ENCODE measurements at regions not wholly inside any gene's neighbourhood (a gene's known extent, or its start where the extent isn't known, plus 50 kb on each side); places are given as distances from the start of the nearest gene placed in this dataset.
A peak's percentile ranks its signal among the peaks of the same experiment; 100 is the strongest.

GRCh38 chr4:140316799-140317198 is 56.6 kb upstream of the SCOC start:
- in situ Hi-C loops (cut with HindIII; ENCODE audit: low pct_ligation_motif_present, low pct_unique_long_range_greater_than_20kb, low sequenced_read_pairs): no loop called here
- DNase-seq: no peak

GRCh38 chr4:140315970-140316369 is 57.5 kb upstream of the SCOC start:
- no peak for DNase-seq
- in situ Hi-C loops (cut with HindIII; ENCODE audit: low pct_ligation_motif_present, low pct_unique_long_range_greater_than_20kb, low sequenced_read_pairs): no loop called here

- in situ Hi-C loops (cut with HindIII; ENCODE audit: low pct_ligation_motif_present, low pct_unique_long_range_greater_than_20kb, low sequenced_read_pairs): no loop called here
- DNase-seq: no peak
Observed at GRCh38 chr4:140315438-140315837, 58.0 kb upstream of the SCOC start.

GRCh38 chr4:140315019-140315418 is 58.4 kb upstream of the SCOC start:
- no peak for DNase-seq
- in situ Hi-C loops (cut with HindIII; ENCODE audit: low pct_ligation_motif_present, low pct_unique_long_range_greater_than_20kb, low sequenced_read_pairs): no loop called here

GRCh38 chr4:140312100-140312499 is 61.3 kb upstream of the SCOC start:
- no peak for DNase-seq
- in situ Hi-C loops (cut with HindIII; ENCODE audit: low pct_ligation_motif_present, low pct_unique_long_range_greater_than_20kb, low sequenced_read_pairs): no loop called here

GRCh38 chr4:140311257-140311835 is 62.1 kb upstream of the SCOC start:
- in situ Hi-C loops (cut with HindIII; ENCODE audit: low pct_ligation_motif_present, low pct_unique_long_range_greater_than_20kb, low sequenced_read_pairs): no loop called here
- no peak for DNase-seq

- in situ Hi-C loops (cut with HindIII; ENCODE audit: low pct_ligation_motif_present, low pct_unique_long_range_greater_than_20kb, low sequenced_read_pairs): no loop called here
- no peak for DNase-seq
Observed at GRCh38 chr4:140309124-140309870, 64.1 kb upstream of the SCOC start.

- DNase-seq: no peak
- in situ Hi-C loops (cut with HindIII; ENCODE audit: low pct_ligation_motif_present, low pct_unique_long_range_greater_than_20kb, low sequenced_read_pairs): no loop called here
Observed at GRCh38 chr4:140308366-140309123, 64.9 kb upstream of the SCOC start.

GRCh38 chr4:140305053-140305452 is 68.4 kb upstream of the SCOC start:
- no peak for DNase-seq
- in situ Hi-C loops (cut with HindIII; ENCODE audit: low pct_ligation_motif_present, low pct_unique_long_range_greater_than_20kb, low sequenced_read_pairs): no loop called here

- no peak for DNase-seq
- in situ Hi-C loops (cut with HindIII; ENCODE audit: low pct_ligation_motif_present, low pct_unique_long_range_greater_than_20kb, low sequenced_read_pairs): no loop called here
Observed at GRCh38 chr4:140304346-140304745, 69.1 kb upstream of the SCOC start.

GRCh38 chr4:140302151-140302859 is 71.1 kb upstream of the SCOC start:
- in situ Hi-C loops (cut with HindIII; ENCODE audit: low pct_ligation_motif_present, low pct_unique_long_range_greater_than_20kb, low sequenced_read_pairs): no loop called here
- DNase-seq: no peak

GRCh38 chr4:140300271-140300970 is 73.0 kb upstream of the SCOC start:
- peak; percentile 44 for DNase-seq
- in situ Hi-C loops (cut with HindIII; ENCODE audit: low pct_ligation_motif_present, low pct_unique_long_range_greater_than_20kb, low sequenced_read_pairs): no loop called here

- in situ Hi-C loops (cut with HindIII; ENCODE audit: low pct_ligation_motif_present, low pct_unique_long_range_greater_than_20kb, low sequenced_read_pairs): no loop called here
Observed at GRCh38 chr4:140298001-140298400, 75.4 kb upstream of the SCOC start.

GRCh38 chr4:140297221-140297570 is 76.2 kb upstream of the SCOC start:
- DNase-seq: peak; percentile 23
- in situ Hi-C loops (cut with HindIII; ENCODE audit: low pct_ligation_motif_present, low pct_unique_long_range_greater_than_20kb, low sequenced_read_pairs): no loop called here

More at GRCh38 chr4:140298001-140298400, 75.4 kb upstream of the SCOC start:
- no peak for DNase-seq

- in situ Hi-C loops (cut with HindIII; ENCODE audit: low pct_ligation_motif_present, low pct_unique_long_range_greater_than_20kb, low sequenced_read_pairs): no loop called here
- DNase-seq: peak; percentile 70
Observed at GRCh38 chr4:140296335-140297220, 76.9 kb upstream of the SCOC start.

- DNase-seq: no peak
- in situ Hi-C loops (cut with HindIII; ENCODE audit: low pct_ligation_motif_present, low pct_unique_long_range_greater_than_20kb, low sequenced_read_pairs): no loop called here
Observed at GRCh38 chr4:140293979-140294378, 79.5 kb upstream of the SCOC start.

GRCh38 chr4:140291259-140291658 is 82.2 kb upstream of the SCOC start:
- no peak for DNase-seq
- in situ Hi-C loops (cut with HindIII; ENCODE audit: low pct_ligation_motif_present, low pct_unique_long_range_greater_than_20kb, low sequenced_read_pairs): no loop called here

- in situ Hi-C loops (cut with HindIII; ENCODE audit: low pct_ligation_motif_present, low pct_unique_long_range_greater_than_20kb, low sequenced_read_pairs): no loop called here
- no peak for DNase-seq
Observed at GRCh38 chr4:140289486-140289885, 84.0 kb upstream of the SCOC start.
